HCT116 (cell line): ENCODE measurements at regions not wholly inside any gene's neighbourhood (a gene's known extent, or its start where the extent isn't known, plus 50 kb on each side); places are given as distances from the start of the nearest gene placed in this dataset.

ENCODE experiments used
- ATAC-seq: fragments of 200-7000 bp; cut with Tn5 transposase; 2 replicates; pipeline ENCODE4 v1.9.1; 2020; ENCODE audit warnings: mild to moderate bottlenecking, moderate library complexity
- BruUV-seq: library from RNA; stranded (reverse); fragments of 400-500 nt; replicated peaks from 2 replicates; lab custom pipeline; 2021; lab: Mats Ljungman, UMichigan
- CTCF ChIA-PET: fragments of 300-600 bp; sonication (Branson Sonifier 250); formaldehyde crosslinking; loops from one replicate; lab custom pipeline; 2021; ENCODE audit warnings: antibody characterized with exemption; lab: Charles Lee
- POLR2A ChIA-PET: fragments of 300-600, 350-600 bp; sonication (Branson Sonifier 250); formaldehyde crosslinking; loops from one replicate; lab custom pipeline; 2021; ENCODE audit warnings: antibody characterized with exemption; lab: Charles Lee
- RAD21 ChIA-PET, 2 experiments: fragments of 300-600 bp; sonication (Branson Sonifier 250); formaldehyde crosslinking; loops; one replicate each; lab custom pipeline; 2023; ENCODE audit warnings: low total read pairs in 2 of 2; ENCODE audit not compliant: uncharacterized antibody in 2 of 2, unreplicated experiment in 2 of 2, low non-redundant PET in 1 of 2; lab: Charles Lee
- DNase-seq: peaks from one replicate; pipeline ENCODE4 v3.0.0-alpha.2; 2010; ENCODE audit warnings: low read depth, low spot score
- H2AFZ ChIP-seq: fragments of 200-600 bp; shearing (Covaris generic), sonication (generic); 2 replicates; pipeline ENCODE4 v1.6.1; 2017; ENCODE audit warnings: low read depth, mixed run types, mixed read lengths, antibody characterized with exemption, low read length; ENCODE audit not compliant: poor library complexity, severe bottlenecking
- H3K27ac ChIP-seq: 2 replicates; pipeline ENCODE4 v1.5.1; 2012; ENCODE audit warnings: low read depth, low read length
- H3K27me3 ChIP-seq: fragments of 200-600 bp; sonication (generic); 2 replicates; pipeline ENCODE4 v1.6.1; 2016; ENCODE audit warnings: mixed run types, low read length, mixed read lengths; ENCODE audit not compliant: insufficient read depth
- H3K36me3 ChIP-seq, 2 experiments: fragments of 200-500 bp in 1 of 2; fragments of 200-600 bp in 1 of 2; sonication (Bioruptor generic) in 1 of 2; sonication (generic) in 1 of 2; 2 replicates each; pipeline versions ENCODE4 v1.5.1 to v1.6.1; 2014 to 2016; ENCODE audit warnings: low read length in 2 of 2, inconsistent platforms in 1 of 2, mixed read lengths in 1 of 2, mixed run types in 1 of 2; ENCODE audit not compliant: insufficient read depth in 2 of 2, control insufficient read depth in 1 of 2
- H3K4me1 ChIP-seq, 2 experiments: fragments of 200-600 bp in 1 of 2; sonication (generic) in 1 of 2; 2 replicates each; pipeline versions ENCODE4 v1.5.1 to v1.6.1; 2012 to 2017; ENCODE audit warnings: low read length in 2 of 2, inconsistent platforms in 1 of 2, mild to moderate bottlenecking in 1 of 2, mixed read lengths in 1 of 2, mixed run types in 1 of 2, moderate library complexity in 1 of 2; ENCODE audit not compliant: insufficient read depth in 2 of 2, control insufficient read depth in 1 of 2
- H3K4me2 ChIP-seq: fragments of 200-600 bp; sonication (generic); 2 replicates; pipeline ENCODE4 v1.6.1; 2017; ENCODE audit warnings: mixed run types, low read length, mixed read lengths
- H3K4me3 ChIP-seq, 2 experiments: fragments of 200-600 bp in 1 of 2; sonication (generic) in 1 of 2; replicated peaks in 1 of 2; 2 replicates each; pipeline ENCODE4 v1.5.1; 2011 to 2016; ENCODE audit warnings: low read length in 2 of 2, control low read depth in 1 of 2, low read depth in 1 of 2, mild to moderate bottlenecking in 1 of 2, mixed read lengths in 1 of 2, mixed run types in 1 of 2
- H3K79me2 ChIP-seq: fragments of 200-600 bp; sonication (generic); 2 replicates; pipeline ENCODE4 v1.6.1; 2017; ENCODE audit warnings: mild to moderate bottlenecking, mixed run types, low read length, moderate library complexity, mixed read lengths; ENCODE audit not compliant: insufficient read depth
- H3K9ac ChIP-seq: fragments of 200-600 bp; sonication (generic); 2 replicates; pipeline ENCODE4 v1.6.1; 2016; ENCODE audit warnings: low read length, mixed read lengths
- H3K9me2 ChIP-seq: fragments of 200-600 bp; sonication (generic), shearing (Covaris generic); 2 replicates; pipeline ENCODE4 v1.6.1; 2017; ENCODE audit warnings: mixed run types, mild to moderate bottlenecking, moderate library complexity; ENCODE audit not compliant: insufficient read depth
- H3K9me3 ChIP-seq, 2 experiments: fragments of 200-500 bp in 1 of 2; fragments of 200-600 bp in 1 of 2; sonication (Bioruptor generic) in 1 of 2; sonication (generic) in 1 of 2; 2 replicates each; pipeline ENCODE4 v1.6.1; 2014 to 2017; ENCODE audit warnings: low read length in 2 of 2, mixed read lengths in 2 of 2, inconsistent platforms in 1 of 2, low read depth in 1 of 2, mild to moderate bottlenecking in 1 of 2, mixed run types in 1 of 2, moderate library complexity in 1 of 2; ENCODE audit not compliant: control insufficient read depth in 1 of 2, insufficient read depth in 1 of 2
- H4K20me1 ChIP-seq: fragments of 200-600 bp; sonication (generic), shearing (Covaris generic); 2 replicates; pipeline ENCODE4 v1.6.1; 2017; ENCODE audit warnings: mixed run types, mild to moderate bottlenecking, moderate library complexity; ENCODE audit not compliant: insufficient read depth
- CBX3 ChIP-seq: IDR thresholded peaks from 2 replicates; pipeline ENCODE4 v1.6.1; 2012; ENCODE audit warnings: low read depth
- CTCF ChIP-seq, 3 experiments: fragments of 200-600 bp in 1 of 3; sonication (generic) in 1 of 3; IDR thresholded peaks in 2 of 3; conservative IDR thresholded peaks in 1 of 3; 2 replicates each; pipeline ENCODE4 v1.5.1; 2012 to 2017; ENCODE audit warnings: low read depth in 2 of 3, low read length in 2 of 3, antibody characterized with exemption in 1 of 3, borderline replicate concordance in 1 of 3, control low read depth in 1 of 3, mild to moderate bottlenecking in 1 of 3, mixed read lengths in 1 of 3, mixed run types in 1 of 3, moderate library complexity in 1 of 3; ENCODE audit not compliant: insufficient read depth in 1 of 3
- EGR1 ChIP-seq: IDR thresholded peaks from 2 replicates; pipeline ENCODE4 v1.6.1; 2012; ENCODE audit warnings: low read depth
- POLR2A ChIP-seq: IDR thresholded peaks from 2 replicates; pipeline ENCODE4 v1.7.0; 2011; ENCODE audit warnings: borderline replicate concordance; ENCODE audit not compliant: insufficient read depth, insufficient read length; ENCODE audit errors: extremely low read depth
- POLR2AphosphoS5 ChIP-seq: IDR thresholded peaks from 2 replicates; pipeline ENCODE4 v1.6.1; 2011; ENCODE audit warnings: mild to moderate bottlenecking, low read depth, low read length, moderate library complexity
- REST ChIP-seq: IDR thresholded peaks from 2 replicates; pipeline ENCODE4 v1.6.1; 2012; ENCODE audit warnings: low read depth
- SIN3A ChIP-seq: IDR thresholded peaks from 2 replicates; pipeline ENCODE4 v1.6.1; 2012; ENCODE audit warnings: low read depth
- YY1 ChIP-seq: IDR thresholded peaks from 2 replicates; pipeline ENCODE4 v1.6.1; 2011; ENCODE audit warnings: low read length, low read depth, moderate library complexity, mild to moderate bottlenecking; ENCODE audit not compliant: insufficient replicate concordance; ENCODE audit errors: extremely low read depth
- intact Hi-C: fragments of 100-400 bp; cut with micrococcal nuclease; formaldehyde crosslinking; loops from 2 replicates; pipeline ENCODE4 v1.10.0; 2022
- TF ChIP-seq, protein P1 (sequence below): IDR thresholded peaks from 2 replicates; pipeline ENCODE4 v1.6.1; 2011; ENCODE audit warnings: mild to moderate bottlenecking, low read length, moderate library complexity; ENCODE audit not compliant: insufficient replicate concordance; ENCODE audit errors: extremely low read depth
- TF ChIP-seq, protein P2 (sequence below): IDR thresholded peaks from 2 replicates; pipeline ENCODE4 v1.6.1; 2012

- intact Hi-C loops, result no loop called here
- no peaks in the 10 kb centered on the region for H3K79me2 ChIP-seq
- no peaks in the 10 kb centered on the region for H3K9me3 ChIP-seq
- no peaks in the 10 kb centered on the region for H3K9me2 ChIP-seq
- no peaks in the 10 kb centered on the region for H3K36me3 ChIP-seq
- peaks cover 27% of the 10 kb centered on the region for H3K27me3 ChIP-seq
- no peak overlapping the region for H3K4me2 ChIP-seq
- no peak overlapping the region for H3K27ac ChIP-seq
- TF ChIP-seq POLR2AphosphoS5 (no peak), YY1 (no peak), POLR2A (no peak), EGR1 (no peak)
- TF ChIP-seq, protein P1, sequence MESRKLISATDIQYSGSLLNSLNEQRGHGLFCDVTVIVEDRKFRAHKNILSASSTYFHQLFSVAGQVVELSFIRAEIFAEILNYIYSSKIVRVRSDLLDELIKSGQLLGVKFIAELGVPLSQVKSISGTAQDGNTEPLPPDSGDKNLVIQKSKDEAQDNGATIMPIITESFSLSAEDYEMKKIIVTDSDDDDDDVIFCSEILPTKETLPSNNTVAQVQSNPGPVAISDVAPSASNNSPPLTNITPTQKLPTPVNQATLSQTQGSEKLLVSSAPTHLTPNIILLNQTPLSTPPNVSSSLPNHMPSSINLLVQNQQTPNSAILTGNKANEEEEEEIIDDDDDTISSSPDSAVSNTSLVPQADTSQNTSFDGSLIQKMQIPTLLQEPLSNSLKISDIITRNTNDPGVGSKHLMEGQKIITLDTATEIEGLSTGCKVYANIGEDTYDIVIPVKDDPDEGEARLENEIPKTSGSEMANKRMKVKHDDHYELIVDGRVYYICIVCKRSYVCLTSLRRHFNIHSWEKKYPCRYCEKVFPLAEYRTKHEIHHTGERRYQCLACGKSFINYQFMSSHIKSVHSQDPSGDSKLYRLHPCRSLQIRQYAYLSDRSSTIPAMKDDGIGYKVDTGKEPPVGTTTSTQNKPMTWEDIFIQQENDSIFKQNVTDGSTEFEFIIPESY, result no peak
- no peak for ATAC-seq
- RAD21 ChIA-PET, result no interaction called here
- no TSS peak for BruUV-seq
- no peaks in the 10 kb centered on the region for H3K4me1 ChIP-seq
- POLR2A ChIA-PET, result no interaction called here
- no peak overlapping the region for H3K9ac ChIP-seq
- CTCF ChIA-PET, result no interaction called here
- no peaks in the 10 kb centered on the region for H4K20me1 ChIP-seq
- H3K4me3 ChIP-seq, result no peak overlapping the region
- no peak for DNase-seq
- H2AFZ ChIP-seq, result no peak overlapping the region
These were observed 103.3 kb downstream of the MYCN start for GRCh38 chr2:16043627-16044026.

GRCh38 chr2:16043192-16043591 lies 102.8 kb downstream of the MYCN start:
- intact Hi-C loops, result no loop called here
- Histone ChIP-seq H3K27ac (no peak overlapping the region), H3K4me3 (no peak overlapping the region), H4K20me1 (no peaks in the 10 kb centered on the region), H3K79me2 (no peaks in the 10 kb centered on the region), H3K4me2 (no peak overlapping the region), H2AFZ (no peak overlapping the region), H3K9me2 (no peaks in the 10 kb centered on the region), H3K9ac (no peak overlapping the region), H3K4me1 (no peaks in the 10 kb centered on the region), H3K36me3 (no peaks in the 10 kb centered on the region), H3K27me3 (peaks cover 31% of the 10 kb centered on the region), H3K9me3 (no peaks in the 10 kb centered on the region)
- ChIA-PET POLR2A (no interaction called here), CTCF (interaction anchor here (0.9 kb wide), 1 partner anchor 9 kb away, joined by 3 read pairs; no protein-coding TSS in a partner anchor), RAD21 (no interaction called here)
- ATAC-seq, result no peak
- BruUV-seq, result no TSS peak
- no peak for DNase-seq
- no peak for TF ChIP-seq YY1
- no peak for TF ChIP-seq EGR1
- TF ChIP-seq CBX3, result no peak
- TF ChIP-seq, protein P2, sequence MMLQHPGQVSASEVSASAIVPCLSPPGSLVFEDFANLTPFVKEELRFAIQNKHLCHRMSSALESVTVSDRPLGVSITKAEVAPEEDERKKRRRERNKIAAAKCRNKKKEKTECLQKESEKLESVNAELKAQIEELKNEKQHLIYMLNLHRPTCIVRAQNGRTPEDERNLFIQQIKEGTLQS, result no peak
- no peak for TF ChIP-seq SIN3A
- no peak for TF ChIP-seq CTCF (IDR thresholded peaks at IDR 0.05 in 2 of 3, conservative IDR thresholded peaks at IDR 0.05 in 1 of 3; ENCODE audit: borderline replicate concordance in 1 of 3, insufficient read depth in 1 of 3, low read depth in 2 of 3, low read length in 2 of 3)
- TF ChIP-seq REST, result no peak
